ENCODE measurements at regions not wholly inside any gene's neighbourhood (a gene's known extent, or its start where the extent isn't known, plus 50 kb on each side); places are given as distances from the start of the nearest gene placed in this dataset.
"Not testable (repeated sequence)": the region's sequence is repeated elsewhere in the genome, so short reads cannot be mapped to it uniquely, and the experiment has no call there.

DNA sequence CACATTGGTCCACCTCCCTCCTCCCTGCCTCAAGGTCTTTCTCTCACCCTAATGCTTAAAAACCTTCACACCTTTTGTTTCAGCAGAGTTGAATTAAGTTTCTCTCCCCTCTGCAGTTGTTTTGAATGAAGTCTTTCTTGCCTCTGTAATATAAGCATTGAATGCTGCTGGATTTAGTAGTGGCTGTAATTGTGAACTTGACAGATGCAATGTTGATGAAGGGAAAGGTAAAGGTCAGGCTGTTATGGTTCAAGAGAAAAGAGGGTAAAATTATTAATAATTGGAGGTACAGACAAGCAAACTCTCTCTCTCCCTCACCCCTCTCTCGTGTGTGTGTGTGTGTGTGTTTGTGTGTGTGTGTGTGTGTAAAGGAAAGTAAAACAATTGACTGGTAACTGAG, 509.8 kb downstream of the AMY1C start:
- Mint-ChIP-seq H3K36me3 (ENCODE audit: insufficient read depth, unreplicated experiment) (no peaks in the 10 kb centered on the region), H3K4me3 (ENCODE audit: unreplicated experiment) (no peak overlapping the region), H3K27ac (ENCODE audit: unreplicated experiment) (no peak overlapping the region), H3K4me1 (ENCODE audit: low read depth, unreplicated experiment) (no peaks in the 10 kb centered on the region), H3K27me3 (ENCODE audit: insufficient read depth, unreplicated experiment) (no peaks in the 10 kb centered on the region), H3K9me3 (ENCODE audit: unreplicated experiment) (no peaks in the 10 kb centered on the region)
- Histone ChIP-seq H3K4me1 (no peaks in the 10 kb centered on the region), H3K36me3 (ENCODE audit: control insufficient read depth, insufficient read depth, low read length) (no peaks in the 10 kb centered on the region), H3K27me3 (replicated peaks; ENCODE audit: control insufficient read depth, insufficient read depth, low read length) (no peaks in the 10 kb centered on the region), H3K9me3 (no peaks in the 10 kb centered on the region), H3K4me3 (ENCODE audit: low read depth, low read length) (no peak overlapping the region)
- BruUV-seq (replicated peaks) = no TSS peak
- CTCF ChIA-PET = no interaction called here
- intact Hi-C loops (cut with micrococcal nuclease; ENCODE audit: unreplicated experiment) = no loop called here
- POLR2A ChIA-PET = no interaction called here
- no peak for DNase-seq
- TF ChIP-seq, protein P1, sequence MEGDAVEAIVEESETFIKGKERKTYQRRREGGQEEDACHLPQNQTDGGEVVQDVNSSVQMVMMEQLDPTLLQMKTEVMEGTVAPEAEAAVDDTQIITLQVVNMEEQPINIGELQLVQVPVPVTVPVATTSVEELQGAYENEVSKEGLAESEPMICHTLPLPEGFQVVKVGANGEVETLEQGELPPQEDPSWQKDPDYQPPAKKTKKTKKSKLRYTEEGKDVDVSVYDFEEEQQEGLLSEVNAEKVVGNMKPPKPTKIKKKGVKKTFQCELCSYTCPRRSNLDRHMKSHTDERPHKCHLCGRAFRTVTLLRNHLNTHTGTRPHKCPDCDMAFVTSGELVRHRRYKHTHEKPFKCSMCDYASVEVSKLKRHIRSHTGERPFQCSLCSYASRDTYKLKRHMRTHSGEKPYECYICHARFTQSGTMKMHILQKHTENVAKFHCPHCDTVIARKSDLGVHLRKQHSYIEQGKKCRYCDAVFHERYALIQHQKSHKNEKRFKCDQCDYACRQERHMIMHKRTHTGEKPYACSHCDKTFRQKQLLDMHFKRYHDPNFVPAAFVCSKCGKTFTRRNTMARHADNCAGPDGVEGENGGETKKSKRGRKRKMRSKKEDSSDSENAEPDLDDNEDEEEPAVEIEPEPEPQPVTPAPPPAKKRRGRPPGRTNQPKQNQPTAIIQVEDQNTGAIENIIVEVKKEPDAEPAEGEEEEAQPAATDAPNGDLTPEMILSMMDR (IDR thresholded peaks at IDR 0.05; ENCODE audit: insufficient read depth in 1 of 2, low read depth in 1 of 2, low read length in 1 of 2, severe bottlenecking in 1 of 2, unreplicated experiment in 1 of 2) = no peak

DNA sequence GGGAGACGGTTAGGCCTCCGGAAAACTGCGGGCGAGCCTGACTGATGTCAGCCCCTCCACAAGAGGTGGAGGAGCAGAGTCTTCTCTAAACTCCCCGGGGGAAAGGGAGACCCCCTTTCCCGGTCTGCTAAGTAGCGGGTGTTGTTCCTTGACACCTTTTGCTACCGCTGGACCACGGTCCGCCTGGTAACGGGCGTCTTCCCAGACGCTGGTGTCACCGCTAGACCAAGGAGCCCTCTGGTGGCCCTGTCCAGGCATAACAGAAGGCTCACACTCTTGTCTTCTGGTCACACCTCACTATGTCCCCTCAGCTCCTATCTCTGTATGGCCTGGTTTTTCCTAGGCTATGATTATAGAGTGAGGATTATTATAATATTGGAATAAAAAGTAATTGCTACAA, 513.4 kb downstream of the AMY1C start:
- not testable (repeated sequence) for H3K36me3 Mint-ChIP-seq (ENCODE audit: insufficient read depth, unreplicated experiment); DNase-seq
- intact Hi-C loops (cut with micrococcal nuclease; ENCODE audit: unreplicated experiment) = loop anchor here (5.0 kb wide), 1 partner anchor 476 kb away; no protein-coding TSS in a partner anchor

DNA sequence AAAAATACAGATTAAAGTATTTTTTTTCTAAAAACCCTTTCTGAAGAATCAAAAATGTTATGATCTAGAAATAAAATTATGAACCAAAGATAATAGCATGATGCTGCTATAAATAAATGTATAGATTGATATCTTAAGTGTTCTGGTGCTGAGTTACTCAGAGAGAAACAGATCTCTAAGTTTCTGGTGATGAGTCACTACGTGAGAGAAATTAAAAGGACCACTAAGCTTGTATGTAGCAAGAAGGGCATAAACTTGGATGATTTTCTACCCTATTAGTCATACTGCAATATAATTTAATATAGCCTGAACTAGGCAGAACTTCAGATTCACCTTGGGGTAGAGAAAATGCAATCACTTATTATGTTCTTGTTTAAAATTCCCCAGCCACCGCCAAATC, 514.8 kb downstream of the AMY1C start:
- Mint-ChIP-seq H3K4me3 (ENCODE audit: unreplicated experiment) (no peak overlapping the region), H3K27ac (ENCODE audit: unreplicated experiment) (no peak overlapping the region), H3K27me3 (ENCODE audit: insufficient read depth, unreplicated experiment) (no peaks in the 10 kb centered on the region), H3K4me1 (ENCODE audit: low read depth, unreplicated experiment) (no peaks in the 10 kb centered on the region), H3K36me3 (ENCODE audit: insufficient read depth, unreplicated experiment) (no peaks in the 10 kb centered on the region), H3K9me3 (ENCODE audit: unreplicated experiment) (no peaks in the 10 kb centered on the region)
- H3K4me1 ChIP-seq = no peaks in the 10 kb centered on the region
- H3K9me3 ChIP-seq = no peaks in the 10 kb centered on the region
- no peak overlapping the region for H3K4me3 ChIP-seq (ENCODE audit: low read depth, low read length)
- no peaks in the 10 kb centered on the region for H3K36me3 ChIP-seq (ENCODE audit: control insufficient read depth, insufficient read depth, low read length)
- CTCF ChIA-PET = no interaction called here
- no peaks in the 10 kb centered on the region for H3K27me3 ChIP-seq (replicated peaks; ENCODE audit: control insufficient read depth, insufficient read depth, low read length)
- TF ChIP-seq, protein P1 (IDR thresholded peaks at IDR 0.05; ENCODE audit: insufficient read depth in 1 of 2, low read depth in 1 of 2, low read length in 1 of 2, severe bottlenecking in 1 of 2, unreplicated experiment in 1 of 2) = no peak
- DNase-seq = no peak
- intact Hi-C loops (cut with micrococcal nuclease; ENCODE audit: unreplicated experiment) = loop anchor here (5.0 kb wide), 1 partner anchor 477 kb away; no protein-coding TSS in a partner anchor
- POLR2A ChIA-PET = no interaction called here
- no TSS peak for BruUV-seq (replicated peaks)

More for the DNA sequence above, 513.4 kb downstream of the AMY1C start:
- H3K27me3 ChIP-seq (replicated peaks; ENCODE audit: control insufficient read depth, insufficient read depth, low read length); POLR2A ChIA-PET; CTCF ChIA-PET; H3K9me3 ChIP-seq; H3K4me3 Mint-ChIP-seq (ENCODE audit: unreplicated experiment); H3K36me3 ChIP-seq (ENCODE audit: control insufficient read depth, insufficient read depth, low read length); H3K4me1 Mint-ChIP-seq (ENCODE audit: low read depth, unreplicated experiment); H3K4me1 ChIP-seq; BruUV-seq (replicated peaks); H3K27ac Mint-ChIP-seq (ENCODE audit: unreplicated experiment); H3K27me3 Mint-ChIP-seq (ENCODE audit: insufficient read depth, unreplicated experiment); H3K9me3 Mint-ChIP-seq (ENCODE audit: unreplicated experiment); H3K4me3 ChIP-seq (ENCODE audit: low read depth, low read length): not testable (repeated sequence)

DNA sequence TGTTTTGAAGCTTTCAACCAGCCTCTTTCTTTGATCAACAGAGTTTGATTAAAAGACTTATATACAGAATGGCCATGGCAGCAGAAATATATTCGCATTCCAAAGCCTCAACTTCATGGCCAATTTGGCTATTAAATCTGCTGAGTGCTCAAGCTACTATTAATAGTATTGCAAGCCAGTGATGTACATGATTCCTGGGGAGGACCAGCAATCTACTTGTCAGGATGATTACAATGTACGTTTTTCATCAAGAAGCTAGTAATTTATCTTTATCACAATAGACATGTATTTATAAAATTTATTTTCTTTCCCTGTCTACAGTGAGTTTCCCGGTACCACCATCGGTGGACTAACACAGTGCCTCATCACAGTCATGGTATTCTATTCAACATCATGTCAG, 515.5 kb downstream of the AMY1C start:
- CTCF ChIA-PET = no interaction called here

More for the DNA sequence above, 515.5 kb downstream of the AMY1C start:
- no peak overlapping the region for H3K4me3 Mint-ChIP-seq (ENCODE audit: unreplicated experiment)
- H3K27me3 ChIP-seq (replicated peaks; ENCODE audit: control insufficient read depth, insufficient read depth, low read length) = no peaks in the 10 kb centered on the region
- POLR2A ChIA-PET = no interaction called here
- H3K27ac Mint-ChIP-seq (ENCODE audit: unreplicated experiment) = no peak overlapping the region
- DNase-seq = no peak
- H3K36me3 ChIP-seq (ENCODE audit: control insufficient read depth, insufficient read depth, low read length) = no peaks in the 10 kb centered on the region
- no peaks in the 10 kb centered on the region for H3K27me3 Mint-ChIP-seq (ENCODE audit: insufficient read depth, unreplicated experiment)
- no peaks in the 10 kb centered on the region for H3K4me1 ChIP-seq
- no peaks in the 10 kb centered on the region for H3K9me3 Mint-ChIP-seq (ENCODE audit: unreplicated experiment)
- H3K9me3 ChIP-seq = no peaks in the 10 kb centered on the region
- TF ChIP-seq, protein P1 (IDR thresholded peaks at IDR 0.05; ENCODE audit: insufficient read depth in 1 of 2, low read depth in 1 of 2, low read length in 1 of 2, severe bottlenecking in 1 of 2, unreplicated experiment in 1 of 2) = no peak
- intact Hi-C loops (cut with micrococcal nuclease; ENCODE audit: unreplicated experiment) = no loop called here
- no peaks in the 10 kb centered on the region for H3K4me1 Mint-ChIP-seq (ENCODE audit: low read depth, unreplicated experiment)
- H3K36me3 Mint-ChIP-seq (ENCODE audit: insufficient read depth, unreplicated experiment) = no peaks in the 10 kb centered on the region
- no peak overlapping the region for H3K4me3 ChIP-seq (ENCODE audit: low read depth, low read length)
- no TSS peak for BruUV-seq (replicated peaks)
